AG08395 (cell line): ENCODE measurements at regions not wholly inside any gene's neighbourhood (a gene's known extent, or its start where the extent isn't known, plus 50 kb on each side); places are given as distances from the start of the nearest gene placed in this dataset.
"Not testable (repeated sequence)": the region's sequence is repeated elsewhere in the genome, so short reads cannot be mapped to it uniquely, and the experiment has no call there.

ENCODE experiments used
- DNase-seq: peaks from one replicate; pipeline ENCODE4 v3.0.0; 2012; ENCODE audit warnings: mixed read lengths, low spot score

DNA sequence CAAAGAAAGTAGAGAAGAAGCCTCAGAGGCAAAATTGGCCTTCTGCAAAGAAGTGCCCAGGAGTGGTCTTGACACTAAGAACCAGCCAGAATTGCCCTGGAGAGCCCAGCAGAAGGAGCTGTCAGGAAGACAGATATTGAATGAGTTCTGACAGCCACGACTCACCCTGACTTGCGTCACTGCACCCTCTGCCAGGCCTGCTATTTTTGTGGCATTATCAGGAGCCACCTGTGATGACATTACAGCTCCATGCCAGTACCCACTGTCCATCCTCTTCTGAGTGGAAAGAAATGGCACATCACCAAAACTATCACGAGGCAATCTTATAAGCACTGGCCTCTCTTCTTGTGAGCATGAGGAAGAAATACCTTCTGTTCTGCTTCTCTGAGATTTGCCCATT is 67.7 kb downstream of the SMIM20 start:
- DNase-seq, result no peak

DNA sequence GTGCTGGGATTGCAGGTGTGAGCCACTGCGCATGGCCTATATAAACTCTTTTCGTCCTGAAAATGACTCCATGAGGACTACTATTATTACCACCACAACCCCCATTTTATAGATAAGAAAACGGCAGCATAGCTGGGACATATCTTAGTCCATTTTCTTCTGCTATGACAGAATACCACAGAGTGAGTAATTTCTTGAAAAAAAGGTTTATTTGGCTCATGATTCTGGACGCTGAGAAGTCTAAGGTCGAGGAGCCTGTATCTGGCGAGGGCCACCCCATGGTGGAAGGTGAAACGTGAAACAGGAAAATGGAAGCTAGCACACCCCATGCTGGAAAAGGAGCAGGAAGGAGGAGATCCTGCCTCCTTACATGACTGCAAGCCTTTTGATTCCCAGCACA is 68.9 kb downstream of the SMIM20 start:
- DNase-seq, result no peak

DNA sequence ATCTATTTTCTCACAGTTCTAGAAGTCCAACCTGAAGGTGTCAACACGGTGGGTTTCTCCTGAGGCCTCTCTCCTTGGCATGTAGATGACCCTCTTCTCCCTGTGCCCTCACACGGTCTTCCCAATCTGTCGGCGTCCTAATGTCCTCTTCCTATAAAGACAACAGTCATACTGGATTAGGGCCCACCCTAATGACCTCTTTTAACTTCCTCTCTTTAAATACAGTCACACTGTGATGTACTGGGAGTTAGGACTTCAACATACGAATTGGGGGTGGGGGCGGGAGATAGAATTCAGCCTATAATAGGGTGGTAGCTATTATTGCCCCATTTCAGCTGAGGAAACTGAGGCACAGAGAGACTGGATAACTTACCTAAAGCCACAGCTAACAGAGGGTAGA is 70.2 kb downstream of the SMIM20 start:
- no peak for DNase-seq

DNA sequence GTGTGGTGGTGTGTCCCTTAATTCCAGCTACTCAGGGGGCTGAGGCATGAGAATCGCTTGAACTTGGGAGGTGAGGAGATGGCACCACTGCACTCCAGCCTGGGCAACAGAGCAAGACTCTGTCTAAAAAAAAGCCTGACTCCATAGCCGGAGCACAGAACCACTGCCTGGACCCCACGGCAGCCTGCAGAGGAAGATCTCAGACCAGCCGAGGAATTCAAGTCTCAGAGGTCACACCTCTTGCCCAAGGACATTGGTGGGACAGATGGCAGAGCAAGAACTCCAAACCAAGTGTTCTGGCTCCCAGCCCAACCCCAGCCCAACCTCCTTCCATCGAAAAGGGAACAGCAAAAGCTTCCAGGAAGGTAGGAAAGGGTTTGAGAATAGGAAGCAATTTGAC is 70.8 kb downstream of the SMIM20 start:
- DNase-seq, result no peak

DNA sequence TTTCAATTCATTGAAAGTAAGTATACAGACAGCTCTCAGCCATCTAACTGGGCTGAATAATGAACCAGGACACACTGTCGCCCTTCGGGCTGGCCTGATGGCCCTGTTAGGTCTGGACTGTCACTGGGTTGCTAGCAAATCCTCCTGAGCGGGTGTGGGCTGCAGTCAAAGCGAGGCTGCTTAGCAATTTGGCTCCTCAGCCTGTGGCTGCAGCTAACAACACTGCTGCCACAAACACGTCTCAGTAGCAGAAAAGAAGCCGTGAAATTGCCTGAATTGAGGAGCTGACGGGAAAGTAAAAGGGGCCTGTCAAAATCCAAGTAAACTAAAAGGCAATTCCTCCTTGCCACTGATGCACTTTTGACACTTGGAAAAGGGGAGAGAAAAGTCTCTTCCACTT is 72.8 kb downstream of the SMIM20 start:
- no peak for DNase-seq

DNA sequence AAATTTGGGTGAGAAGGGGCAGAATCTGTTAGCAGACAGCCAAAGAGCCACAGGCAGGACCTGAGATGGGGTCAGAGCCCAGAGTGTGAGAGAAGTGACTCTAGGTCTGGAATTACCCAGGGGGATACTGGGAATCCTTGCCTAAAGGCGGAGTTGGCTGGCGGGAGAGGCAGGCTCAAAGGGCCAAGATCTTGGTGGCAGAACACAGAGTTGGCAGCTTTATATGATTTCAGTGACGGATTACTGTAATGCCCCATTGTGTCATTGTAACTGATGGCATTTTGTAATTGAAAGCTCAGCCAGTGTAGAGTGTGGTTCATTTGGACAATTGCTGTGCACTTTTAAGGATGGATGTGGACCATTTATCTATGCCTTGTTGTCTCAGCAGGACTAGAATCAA is 77.3 kb downstream of the SMIM20 start:
- DNase-seq, result no peak

DNA sequence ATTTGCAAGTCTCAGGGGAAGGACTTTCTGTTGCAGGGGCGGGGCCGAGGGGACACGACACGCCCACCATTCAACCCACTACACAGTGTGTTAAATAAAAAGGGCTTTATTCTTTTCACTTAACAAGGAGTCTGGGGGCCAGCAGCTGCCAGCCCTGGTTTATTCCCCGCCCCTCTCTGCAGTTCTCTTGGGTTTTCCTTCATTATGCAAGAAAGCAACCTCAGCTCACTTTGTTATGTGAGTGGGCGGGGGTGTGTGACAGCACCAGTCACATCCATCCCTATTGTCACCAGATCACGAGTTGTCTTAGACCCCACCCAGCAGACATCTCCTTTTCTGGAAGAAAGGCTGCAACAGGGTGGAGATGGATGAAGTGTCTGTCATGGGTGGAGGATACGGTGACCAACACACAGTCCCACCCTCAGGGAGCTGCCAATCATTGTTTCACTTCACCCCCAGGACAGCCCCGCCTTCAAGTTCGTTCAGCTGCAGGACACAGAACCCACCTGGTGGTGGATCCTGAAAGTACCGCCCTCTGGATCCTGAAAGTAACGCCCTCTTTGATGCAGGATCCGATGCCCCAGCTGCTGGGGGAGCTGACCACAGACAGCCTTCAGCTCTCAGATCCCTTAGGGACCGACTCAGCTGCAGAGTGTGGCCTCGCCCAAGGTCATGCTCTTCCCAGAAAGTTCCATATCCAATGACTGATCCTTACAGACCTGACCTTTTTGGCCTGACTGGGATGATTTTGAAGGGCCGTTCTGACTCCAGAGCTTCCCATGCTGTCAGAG is 79.6 kb downstream of the SMIM20 start:
- no peak for DNase-seq

DNA sequence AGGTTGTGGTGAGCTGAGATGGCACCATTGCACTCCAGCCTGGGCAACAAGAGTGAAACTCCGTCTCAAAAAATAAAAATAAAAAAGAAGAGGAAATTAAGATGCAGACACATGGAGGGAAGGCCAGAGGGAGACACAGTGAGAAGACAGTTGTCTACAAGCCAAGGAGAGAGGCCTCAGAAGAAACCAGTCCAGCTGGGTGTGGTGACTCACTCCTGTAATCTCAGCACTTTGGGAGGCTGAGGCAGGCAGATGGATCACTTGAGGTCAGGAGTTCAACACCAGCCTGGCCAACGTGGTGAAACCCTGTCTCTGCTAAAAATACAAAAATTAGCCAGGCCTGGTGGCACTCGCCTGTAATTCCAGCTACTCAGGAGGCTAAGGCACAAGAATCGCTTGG is 80.6 kb downstream of the SMIM20 start:
- DNase-seq, result peak; percentile 44

DNA sequence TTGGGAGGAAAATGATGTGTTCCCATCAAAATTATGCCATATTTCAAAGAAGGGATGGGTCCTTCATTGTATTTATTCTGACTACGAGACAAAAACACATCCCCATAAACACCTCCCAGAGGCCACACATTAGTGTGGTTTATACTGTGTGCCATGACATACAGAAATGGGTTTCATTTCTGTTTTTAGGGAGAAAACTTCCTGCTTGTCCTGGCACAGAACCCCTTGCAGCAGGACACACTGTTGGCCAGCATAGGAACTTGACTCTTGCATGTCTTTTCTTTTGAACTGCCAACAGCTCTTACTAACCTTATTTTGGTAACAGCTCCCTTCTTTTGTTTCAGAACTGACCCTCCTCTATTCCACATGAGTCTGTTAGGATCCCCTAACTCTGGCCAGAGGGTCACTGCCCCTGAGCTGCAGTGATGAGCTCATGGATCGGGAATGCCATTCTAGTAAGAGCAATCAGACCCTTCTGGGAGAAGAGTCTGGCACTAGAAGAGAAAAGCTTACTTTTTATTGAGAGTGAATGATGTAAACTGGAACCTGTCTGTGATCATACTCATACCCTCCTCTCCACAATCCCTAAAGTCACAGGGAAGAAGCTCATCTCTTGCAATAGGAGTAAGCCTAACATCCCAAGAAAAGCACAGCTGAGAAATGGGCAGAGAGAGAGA is 86.4 kb downstream of the SMIM20 start:
- DNase-seq, result no peak

DNA sequence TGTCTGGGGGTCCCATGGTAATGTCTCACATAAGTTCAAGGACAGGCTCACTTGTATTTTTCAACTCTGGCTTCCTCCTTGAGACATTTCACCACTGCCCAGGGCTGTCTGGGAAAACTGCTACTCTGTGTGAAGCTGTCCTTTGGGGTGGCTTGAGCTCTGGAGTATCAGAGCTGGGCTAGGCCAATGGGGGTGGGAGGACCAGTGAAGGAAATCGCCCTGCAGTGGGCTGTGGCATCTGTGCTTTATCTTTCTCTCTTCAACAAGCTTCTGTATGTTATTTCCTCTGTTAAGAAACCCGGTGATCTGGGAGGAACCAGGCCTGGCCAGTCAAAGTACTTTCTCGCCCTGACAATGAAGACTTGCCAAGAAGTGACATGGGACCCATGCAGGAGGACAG is 87.4 kb downstream of the SMIM20 start:
- no peak for DNase-seq

DNA sequence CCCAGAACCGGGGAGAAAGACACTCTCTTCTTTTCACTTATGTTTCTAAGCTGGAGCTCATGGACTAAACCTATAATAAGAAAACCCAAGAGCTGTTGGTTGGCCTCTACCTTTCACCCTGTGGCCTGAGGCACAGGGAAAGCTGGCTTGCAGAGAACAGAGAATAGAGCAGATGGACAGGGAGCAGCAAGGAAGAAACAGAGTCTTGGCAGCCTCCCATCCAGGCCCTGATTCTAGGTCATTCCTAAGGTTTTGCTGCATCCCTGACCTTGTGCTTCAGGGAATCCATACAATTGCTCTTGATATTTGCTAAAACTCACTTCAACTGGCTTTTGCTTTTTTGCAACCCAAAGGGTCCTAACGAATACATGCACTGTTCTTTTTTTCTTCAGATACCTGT is 87.8 kb downstream of the SMIM20 start:
- DNase-seq, result no peak

DNA sequence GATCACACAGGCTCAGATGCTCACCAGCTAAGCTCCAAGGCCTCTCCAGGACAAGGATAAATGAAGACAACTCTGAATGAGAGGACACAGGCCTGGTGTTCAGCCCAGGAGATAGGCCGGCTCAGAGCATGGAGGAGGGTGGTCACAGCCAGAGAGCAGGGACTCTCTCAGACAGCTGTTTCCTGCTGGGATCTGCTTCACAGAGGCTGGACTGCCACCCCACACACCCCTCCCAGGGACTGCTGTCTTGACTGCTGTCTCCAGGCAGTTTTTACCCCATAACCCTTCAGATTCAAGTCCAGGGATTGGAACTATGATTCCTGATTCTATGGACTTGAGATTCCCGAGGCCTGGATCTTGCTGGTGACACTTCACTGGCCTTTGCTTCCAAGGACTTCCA is 89.0 kb downstream of the SMIM20 start:
- DNase-seq, result no peak

DNA sequence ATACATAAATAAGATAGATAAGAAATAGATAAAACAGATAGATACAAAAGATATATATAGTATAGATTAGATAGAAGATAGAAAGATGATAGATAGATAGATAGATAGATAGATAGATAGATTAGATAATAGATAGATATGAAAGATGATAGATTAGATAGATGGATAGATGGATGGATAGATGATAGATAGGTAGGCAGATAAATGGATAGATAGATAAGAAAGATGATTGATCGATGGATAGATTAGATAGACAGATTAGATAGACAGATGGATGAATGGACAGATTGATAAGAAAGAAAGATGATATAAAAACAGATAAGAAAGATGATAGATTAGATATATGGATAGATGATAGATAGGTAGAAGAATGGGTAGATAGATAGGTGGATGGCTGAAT is 90.3 kb downstream of the SMIM20 start:
- no peak for DNase-seq

DNA sequence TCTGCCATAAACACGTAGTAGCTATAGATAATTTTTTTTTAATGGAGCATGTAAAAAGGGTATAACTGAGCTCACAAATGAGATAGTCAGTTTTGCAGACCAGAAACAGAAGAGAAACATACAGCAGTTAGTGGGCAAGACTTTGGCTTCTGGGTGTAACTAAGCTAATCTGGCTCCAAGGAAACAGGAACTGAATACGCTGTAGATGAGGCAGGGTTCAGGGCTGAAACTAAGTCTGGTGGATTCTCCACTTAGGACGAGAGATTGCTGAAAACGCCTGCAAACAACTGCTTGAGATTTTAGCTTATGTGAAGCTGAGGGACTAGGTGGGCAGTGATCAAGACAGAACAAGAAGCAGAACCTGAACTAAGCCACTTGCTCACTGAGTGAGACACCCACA is 91.7 kb downstream of the SMIM20 start:
- DNase-seq, result no peak

DNA sequence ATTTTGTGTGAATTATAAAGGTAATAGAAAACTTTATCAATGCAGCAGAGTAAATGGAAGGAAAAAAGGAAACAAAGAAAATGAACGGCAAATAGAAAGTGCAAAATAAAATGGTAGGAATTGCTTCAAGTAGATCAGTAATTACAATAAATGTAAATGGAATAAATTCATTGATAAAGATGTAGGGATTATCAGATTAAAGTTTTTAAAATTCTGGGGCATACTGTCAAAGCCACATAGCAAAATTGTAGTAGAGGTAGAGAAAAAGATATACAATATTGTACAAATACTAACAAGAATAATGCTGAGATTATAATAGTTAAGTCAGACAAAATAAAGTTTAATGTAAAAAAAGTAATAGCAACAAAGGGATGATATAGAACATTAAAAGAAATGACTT is 94.7 kb downstream of the SMIM20 start:
- DNase-seq, result no peak

DNA sequence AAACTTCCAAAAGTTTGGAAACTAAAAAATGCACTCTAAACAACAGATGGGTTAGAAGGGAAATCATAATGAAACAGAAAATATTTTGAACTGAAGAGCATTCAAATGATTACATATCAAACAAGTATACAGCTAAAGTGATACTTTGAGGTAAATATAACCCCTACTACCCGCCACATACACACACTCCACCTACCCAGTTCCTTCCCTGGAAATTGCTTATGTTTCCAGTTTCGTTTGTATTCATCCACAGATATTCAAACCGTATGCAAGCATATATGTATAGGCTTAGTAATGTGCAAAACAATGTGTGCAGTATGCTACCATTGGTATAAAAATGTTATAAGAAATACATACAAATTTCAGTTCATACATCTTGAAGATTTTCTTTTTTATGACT is 95.5 kb downstream of the SMIM20 start:
- no peak for DNase-seq

DNA sequence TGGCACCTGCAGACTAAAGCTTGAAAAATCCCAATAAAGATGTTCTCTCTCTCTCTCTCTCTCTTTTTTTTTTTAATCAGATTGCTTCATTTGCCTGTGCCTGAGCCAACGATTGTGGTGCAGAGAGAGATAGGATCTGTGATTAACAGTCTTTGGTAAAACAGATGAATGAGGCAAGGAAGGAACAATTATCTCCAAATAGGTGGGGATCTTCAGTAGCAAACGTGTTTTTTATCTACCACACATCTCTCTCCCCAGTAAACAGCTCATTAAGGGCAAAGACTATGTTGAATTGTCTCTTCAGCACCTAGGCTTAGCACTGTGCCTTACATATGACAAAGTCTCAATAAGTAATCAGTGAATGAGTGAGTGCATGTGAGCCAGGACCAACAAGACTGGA is 96.3 kb downstream of the SMIM20 start:
- no peak for DNase-seq

DNA sequence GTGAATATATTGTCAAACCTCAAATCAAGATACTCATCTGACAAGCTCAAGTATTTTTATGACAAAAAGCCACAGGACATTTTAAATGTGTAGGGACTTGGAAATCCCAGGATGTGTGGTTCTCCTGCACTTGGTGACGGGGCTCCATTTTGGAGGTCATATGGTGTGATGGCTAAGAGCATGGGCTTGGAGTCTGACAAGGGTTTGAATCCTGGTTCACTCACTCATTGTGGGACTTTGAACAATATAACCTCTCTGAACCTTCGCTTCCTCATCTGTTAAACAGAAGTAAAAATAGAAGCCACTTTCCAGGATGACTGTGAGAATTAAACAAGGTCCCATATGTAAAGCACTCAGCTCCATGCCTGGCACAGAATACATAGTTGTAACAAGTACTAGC is 99.6 kb downstream of the SMIM20 start:
- no peak for DNase-seq

DNA sequence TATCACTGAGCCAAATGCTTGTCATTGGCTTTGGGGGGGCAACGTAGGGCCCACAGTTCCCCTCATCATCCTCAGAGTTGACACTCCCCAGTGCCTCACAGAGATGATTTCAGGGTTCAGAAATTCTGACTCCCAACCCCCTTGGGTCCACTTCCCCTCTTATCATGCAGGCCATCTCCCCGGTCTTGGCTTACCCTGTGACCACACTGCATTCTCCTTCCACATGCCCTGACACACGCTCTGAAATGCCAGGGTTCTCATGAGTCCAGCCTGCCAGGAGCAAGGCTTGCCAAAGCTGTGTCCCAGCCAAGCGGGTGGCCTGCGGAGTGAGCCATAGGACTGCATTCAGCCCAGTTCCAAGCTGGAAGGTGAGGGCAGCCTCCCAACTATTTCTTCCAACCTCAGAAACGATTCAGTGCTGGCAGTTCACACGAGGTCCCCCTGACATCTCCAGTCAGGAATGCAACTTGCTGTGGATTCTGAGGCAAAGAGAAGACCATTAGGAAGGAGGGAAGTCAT is 101.2 kb downstream of the SMIM20 start:
- DNase-seq, result peak; percentile 96

DNA sequence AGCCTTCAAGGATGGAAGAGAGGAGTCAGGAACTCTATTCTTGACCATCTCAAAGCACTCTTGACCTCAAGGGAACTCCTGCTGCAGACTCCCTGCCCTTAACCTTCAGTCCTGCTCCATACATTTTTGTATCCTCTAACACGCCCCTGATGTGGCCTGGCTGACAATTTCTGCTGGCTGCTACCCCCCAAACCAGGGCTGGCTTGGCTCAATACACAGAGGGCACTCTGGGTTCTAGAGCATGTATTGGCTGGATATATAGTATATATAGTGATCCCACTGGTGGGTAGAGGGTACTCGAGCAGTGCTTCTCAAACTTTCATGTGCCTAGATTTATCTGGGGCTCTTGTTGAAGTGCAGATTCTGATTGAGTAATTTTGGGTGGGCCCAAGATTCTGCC is 101.9 kb downstream of the SMIM20 start:
- no peak for DNase-seq

DNA sequence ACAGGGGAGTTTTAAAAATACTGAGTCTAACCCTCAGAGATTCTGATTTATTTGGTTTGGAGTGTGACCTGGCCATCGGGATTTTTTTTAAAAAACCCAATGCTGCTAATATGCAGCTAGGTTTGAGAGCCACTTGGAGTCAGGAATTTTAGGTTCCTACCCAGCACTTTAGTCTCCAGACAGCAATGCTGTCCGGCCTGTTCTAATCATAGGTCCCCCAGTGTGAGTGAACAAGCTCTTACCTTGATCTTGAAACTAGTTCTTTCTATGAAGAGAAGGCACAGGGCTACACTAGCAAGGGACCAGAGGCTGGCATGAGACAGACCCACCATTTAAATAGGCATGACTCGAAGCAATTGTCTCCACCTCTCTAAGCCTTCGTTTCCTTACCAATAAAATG is 103.5 kb downstream of the SMIM20 start:
- no peak for DNase-seq

DNA sequence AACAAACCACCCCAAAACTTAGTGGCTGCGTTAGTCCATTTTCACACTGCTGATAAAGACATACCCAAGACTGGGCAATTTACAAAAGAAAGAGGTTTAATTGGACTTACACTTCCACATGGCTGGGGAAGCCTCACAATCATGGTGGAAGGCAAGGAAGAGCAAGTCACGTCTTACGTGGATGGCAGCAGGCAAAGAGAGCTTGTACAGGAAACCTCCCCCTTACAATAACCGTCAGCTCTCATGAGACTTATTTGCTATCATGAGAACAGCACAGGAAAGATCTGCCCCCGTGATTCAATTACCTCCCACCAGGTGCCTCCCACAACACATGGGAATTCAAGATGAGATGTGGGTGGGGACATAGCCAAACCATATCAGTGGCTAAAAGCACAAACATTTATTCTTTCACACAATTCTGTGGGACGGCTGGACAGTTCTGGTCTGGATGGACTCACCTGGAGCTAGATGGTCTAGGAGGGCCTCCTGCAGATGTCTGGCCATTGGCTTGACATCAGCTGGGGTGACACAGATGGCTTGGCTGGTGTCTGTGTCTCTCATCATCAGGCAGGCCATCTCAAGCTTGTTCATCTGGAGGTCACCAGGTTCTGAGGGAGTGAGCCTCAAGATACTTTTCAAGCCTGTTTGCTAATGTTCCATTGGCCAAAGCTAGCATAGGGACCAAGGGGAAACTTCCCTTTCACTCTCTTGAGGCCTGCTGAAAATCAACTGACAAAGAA is 104.1 kb downstream of the SMIM20 start:
- not testable (repeated sequence) for DNase-seq

DNA sequence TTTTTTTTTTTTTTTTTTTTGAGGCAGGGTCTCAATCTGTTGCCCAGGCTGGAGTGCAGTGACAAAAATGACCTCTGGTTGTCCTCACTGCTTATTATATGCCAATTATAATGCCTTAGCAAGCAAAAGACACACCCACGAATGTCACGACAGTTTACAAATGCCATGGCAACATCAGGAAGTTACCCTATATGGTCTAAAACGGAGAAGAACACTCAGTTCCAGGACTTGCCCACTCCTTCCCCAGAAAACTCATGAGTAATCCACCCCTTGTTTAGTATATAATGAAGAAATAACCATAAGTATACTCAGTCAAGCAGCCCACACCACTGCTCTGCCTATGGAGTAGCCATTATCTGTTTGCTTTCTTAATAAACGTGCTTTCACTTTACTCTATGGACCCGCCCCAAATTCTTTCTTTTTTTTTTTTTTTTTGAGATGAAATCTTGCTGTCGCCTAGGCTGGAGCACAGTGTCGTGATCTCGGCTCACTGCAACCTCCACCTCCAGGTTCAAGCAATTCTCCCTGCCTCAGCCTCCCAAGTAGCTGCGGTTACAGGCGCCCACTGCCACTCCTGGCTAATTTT is 106.2 kb downstream of the SMIM20 start:
- DNase-seq, result peak; percentile 48
